ENCODE measurements at regions not wholly inside any gene's neighbourhood (a gene's known extent, or its start where the extent isn't known, plus 50 kb on each side); places are given as distances from the start of the nearest gene placed in this dataset.
"Not testable (repeated sequence)": the region's sequence is repeated elsewhere in the genome, so short reads cannot be mapped to it uniquely, and the experiment has no call there.

DNA sequence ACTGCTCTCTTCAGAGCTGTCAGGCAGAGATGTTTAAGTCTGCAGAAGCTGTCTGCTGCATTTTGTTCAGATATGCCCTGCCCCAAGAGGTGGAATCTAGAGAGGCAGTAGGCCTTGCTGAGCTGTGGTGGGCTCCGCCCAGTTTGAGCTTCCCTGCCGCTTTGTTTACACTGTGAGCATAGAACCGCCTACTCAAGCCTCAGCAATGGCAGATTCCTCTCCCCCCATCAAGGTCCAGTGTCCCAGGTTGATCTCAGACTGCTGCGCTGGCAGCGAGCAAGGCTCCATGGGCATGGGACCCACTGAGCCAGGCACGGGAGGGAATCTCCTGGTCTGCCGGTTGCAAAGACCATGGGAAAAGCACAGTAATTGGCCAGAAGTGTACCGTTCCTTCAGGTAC lies 55.6 kb upstream of the ARHGAP29 start:
- not testable (repeated sequence) for DNase-seq (ENCODE audit: low read depth in 4 of 6, low spot score in 6 of 6); H3K27me3 ChIP-seq (ENCODE audit: control insufficient read depth, insufficient read depth, low read length); H3K9me3 ChIP-seq (ENCODE audit: control insufficient read depth, insufficient read depth, low read length); H3K4me3 ChIP-seq (ENCODE audit: low read depth, low read length); H3K36me3 ChIP-seq (ENCODE audit: control insufficient read depth, insufficient read depth, low read length); H3K27ac ChIP-seq (ENCODE audit: low read depth, low read length); H3K4me1 ChIP-seq (ENCODE audit: control insufficient read depth, insufficient read depth, low read length)
- WGBS (ENCODE audit: insufficient coverage) = 93% methylated on average over 7 of the region's 8 CpGs

DNA sequence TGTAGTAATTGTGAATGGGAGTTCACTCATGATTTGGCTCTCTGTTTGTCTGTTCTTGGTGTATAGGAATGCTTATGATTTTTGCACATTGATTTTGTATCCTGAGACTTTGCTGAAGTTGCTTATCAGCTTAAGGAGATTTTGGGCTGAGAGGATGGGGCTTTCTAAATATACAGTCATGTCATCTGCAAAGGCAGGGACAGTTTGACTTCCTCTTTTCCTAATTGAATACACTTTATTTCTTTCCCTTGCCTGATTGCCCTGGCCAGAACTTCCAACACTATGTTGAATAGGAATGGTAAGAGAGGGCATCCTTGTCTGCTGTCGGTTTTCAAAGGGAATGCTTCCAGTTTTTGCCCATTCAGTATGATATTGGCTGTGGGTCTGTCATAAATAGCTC lies 51.9 kb upstream of the ARHGAP29 start:
- H3K36me3 ChIP-seq (ENCODE audit: control insufficient read depth, insufficient read depth, low read length); H3K9me3 ChIP-seq (ENCODE audit: control insufficient read depth, insufficient read depth, low read length); H3K27me3 ChIP-seq (ENCODE audit: control insufficient read depth, insufficient read depth, low read length); H3K27ac ChIP-seq (ENCODE audit: low read depth, low read length); H3K4me1 ChIP-seq (ENCODE audit: control insufficient read depth, insufficient read depth, low read length); DNase-seq (ENCODE audit: low read depth in 4 of 6, low spot score in 6 of 6); H3K4me3 ChIP-seq (ENCODE audit: low read depth, low read length): not testable (repeated sequence)
- no CpG with 5 or more reads among the region's 1 CpG for WGBS (ENCODE audit: insufficient coverage)
